Mesothelial cell of epicardium (in vitro differentiated cells): ENCODE measurements at regions not wholly inside any gene's neighbourhood (a gene's known extent, or its start where the extent isn't known, plus 50 kb on each side); places are given as distances from the start of the nearest gene placed in this dataset.

Experiments used
- DNase-seq, 2 experiments: peaks; one replicate each; pipeline ENCODE4 v3.0.0; 2021; ENCODE audit warnings: low spot score in 2 of 2; ENCODE audit not compliant: unreplicated experiment in 2 of 2
- H3K27ac Mint-ChIP-seq: 2 replicates; pipeline ENCODE4 v1.8.0; 2021; ENCODE audit warnings: mixed read lengths
- H3K27me3 Mint-ChIP-seq: 2 replicates; pipeline ENCODE4 v1.8.0; 2021; ENCODE audit warnings: low read depth, mixed read lengths
- H3K36me3 Mint-ChIP-seq: 2 replicates; pipeline ENCODE4 v1.8.0; 2021; ENCODE audit warnings: mixed read lengths
- H3K4me1 Mint-ChIP-seq: 2 replicates; pipeline ENCODE4 v1.8.0; 2021; ENCODE audit warnings: mixed read lengths
- H3K4me3 Mint-ChIP-seq: 2 replicates; pipeline ENCODE4 v1.8.0; 2021; ENCODE audit warnings: mild to moderate bottlenecking, moderate library complexity, mixed read lengths
- H3K9me3 Mint-ChIP-seq: 2 replicates; pipeline ENCODE4 v1.8.0; 2021; ENCODE audit warnings: mixed read lengths
- TF ChIP-seq, protein P1 (sequence below): fragments of 200-600 bp; sonication (generic); IDR thresholded peaks from one replicate; pipeline ENCODE4 v1.5.0; 2021; ENCODE audit warnings: antibody characterized with exemption; ENCODE audit not compliant: unreplicated experiment

DNA sequence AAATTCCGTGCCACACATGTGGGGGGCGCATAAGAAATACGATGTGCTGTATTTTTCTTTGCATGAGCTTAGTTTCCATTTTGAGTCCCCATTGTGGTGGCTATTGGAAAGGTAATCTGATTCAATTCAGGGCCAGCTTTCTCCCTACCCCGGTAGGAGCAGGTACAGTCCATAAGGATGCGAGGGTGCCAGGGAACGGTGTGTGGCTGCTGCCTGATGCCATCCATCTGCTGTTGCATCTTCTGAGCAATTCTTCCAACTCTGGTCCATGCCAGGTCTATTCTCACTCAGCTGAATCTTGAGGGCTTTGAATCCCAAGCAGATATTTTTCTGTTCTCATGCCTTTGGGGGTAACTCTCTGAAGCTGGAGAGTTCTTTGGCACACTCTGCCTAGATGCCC is 392.7 kb downstream of the AGTPBP1 start:
- Mint-ChIP-seq H3K27me3 (no peaks in the 10 kb centered on the region), H3K9me3 (peaks cover 12% of the 10 kb centered on the region), H3K27ac (no peak overlapping the region), H3K36me3 (no peaks in the 10 kb centered on the region), H3K4me3 (no peak overlapping the region), H3K4me1 (peaks cover 3% of the 10 kb centered on the region)
- DNase-seq: no peak
- TF ChIP-seq, protein P1, sequence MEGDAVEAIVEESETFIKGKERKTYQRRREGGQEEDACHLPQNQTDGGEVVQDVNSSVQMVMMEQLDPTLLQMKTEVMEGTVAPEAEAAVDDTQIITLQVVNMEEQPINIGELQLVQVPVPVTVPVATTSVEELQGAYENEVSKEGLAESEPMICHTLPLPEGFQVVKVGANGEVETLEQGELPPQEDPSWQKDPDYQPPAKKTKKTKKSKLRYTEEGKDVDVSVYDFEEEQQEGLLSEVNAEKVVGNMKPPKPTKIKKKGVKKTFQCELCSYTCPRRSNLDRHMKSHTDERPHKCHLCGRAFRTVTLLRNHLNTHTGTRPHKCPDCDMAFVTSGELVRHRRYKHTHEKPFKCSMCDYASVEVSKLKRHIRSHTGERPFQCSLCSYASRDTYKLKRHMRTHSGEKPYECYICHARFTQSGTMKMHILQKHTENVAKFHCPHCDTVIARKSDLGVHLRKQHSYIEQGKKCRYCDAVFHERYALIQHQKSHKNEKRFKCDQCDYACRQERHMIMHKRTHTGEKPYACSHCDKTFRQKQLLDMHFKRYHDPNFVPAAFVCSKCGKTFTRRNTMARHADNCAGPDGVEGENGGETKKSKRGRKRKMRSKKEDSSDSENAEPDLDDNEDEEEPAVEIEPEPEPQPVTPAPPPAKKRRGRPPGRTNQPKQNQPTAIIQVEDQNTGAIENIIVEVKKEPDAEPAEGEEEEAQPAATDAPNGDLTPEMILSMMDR: no peak

DNA sequence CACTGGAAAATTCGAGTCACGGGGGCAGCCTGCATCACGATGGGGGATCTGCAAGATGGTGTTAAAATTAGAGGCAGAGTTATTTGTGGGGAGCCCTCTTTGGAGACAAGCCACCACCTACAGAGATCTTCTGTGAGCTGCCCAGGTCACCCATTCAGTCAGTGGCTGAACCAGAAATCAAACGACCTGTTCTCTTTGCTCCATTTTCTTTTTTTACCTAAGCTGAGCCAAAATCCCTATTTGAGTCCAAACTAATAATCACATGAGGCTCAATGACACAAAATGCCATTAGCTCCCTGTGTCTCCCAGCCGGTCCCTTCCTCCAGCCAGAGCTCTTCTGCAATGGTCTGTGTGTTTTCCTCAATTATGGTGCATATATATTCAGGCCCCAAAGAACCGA is 394.2 kb downstream of the AGTPBP1 start:
- Mint-ChIP-seq H3K4me1 (peaks cover 3% of the 10 kb centered on the region), H3K9me3 (peaks cover 11% of the 10 kb centered on the region), H3K27ac (peak overlapping the region; percentile 74), H3K27me3 (peaks cover 2% of the 10 kb centered on the region), H3K36me3 (no peaks in the 10 kb centered on the region), H3K4me3 (no peak overlapping the region)
- TF ChIP-seq, protein P1: no peak
- no peak for DNase-seq

DNA sequence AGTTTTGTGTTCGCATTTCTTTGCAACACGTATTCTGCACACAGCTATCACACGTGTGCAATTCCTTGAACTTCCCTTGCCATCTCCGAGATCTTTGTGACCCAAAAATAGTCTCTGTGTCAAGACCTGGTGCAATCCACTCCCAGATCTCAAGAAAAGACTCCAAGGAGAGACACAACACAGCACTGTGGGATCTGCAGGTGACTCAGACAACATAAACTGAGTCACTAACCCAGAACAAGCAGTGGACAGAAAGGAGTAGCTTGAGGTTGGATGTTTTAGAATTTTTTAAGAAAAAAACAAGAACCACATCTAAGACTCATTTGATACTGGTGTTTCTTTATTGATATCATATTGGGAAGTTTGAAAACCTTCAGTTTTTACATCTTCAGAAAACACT is 396.9 kb downstream of the AGTPBP1 start:
- Mint-ChIP-seq H3K27ac (no peak overlapping the region), H3K9me3 (peaks cover 4% of the 10 kb centered on the region), H3K27me3 (peaks cover 2% of the 10 kb centered on the region), H3K4me1 (peaks cover 3% of the 10 kb centered on the region), H3K36me3 (no peaks in the 10 kb centered on the region), H3K4me3 (no peak overlapping the region)
- DNase-seq: no peak
- TF ChIP-seq, protein P1: no peak

DNA sequence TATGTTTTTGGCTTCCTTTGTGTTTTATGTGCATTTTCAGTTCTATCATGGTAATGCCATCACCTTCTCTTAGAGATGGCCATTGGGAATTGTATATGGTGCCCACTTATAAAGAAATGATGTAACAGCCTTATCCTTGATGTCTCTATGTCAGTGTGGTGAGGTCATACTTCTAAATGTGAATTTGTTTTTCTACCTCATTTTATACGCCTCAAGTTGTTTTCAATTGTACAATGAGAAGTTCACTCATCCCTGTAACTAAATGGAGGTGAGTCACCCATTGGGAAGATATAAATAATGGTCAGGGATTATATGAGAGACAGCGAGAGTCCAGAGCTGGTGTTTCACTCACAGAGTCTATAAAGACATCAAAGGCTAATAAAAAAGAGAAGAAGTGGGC is 402.4 kb downstream of the AGTPBP1 start:
- Mint-ChIP-seq H3K27ac (no peak overlapping the region), H3K4me1 (peaks cover 2% of the 10 kb centered on the region), H3K27me3 (peaks cover 2% of the 10 kb centered on the region), H3K36me3 (no peaks in the 10 kb centered on the region), H3K4me3 (no peak overlapping the region), H3K9me3 (peaks cover 3% of the 10 kb centered on the region)
- DNase-seq: no peak
- TF ChIP-seq, protein P1: no peak

DNA sequence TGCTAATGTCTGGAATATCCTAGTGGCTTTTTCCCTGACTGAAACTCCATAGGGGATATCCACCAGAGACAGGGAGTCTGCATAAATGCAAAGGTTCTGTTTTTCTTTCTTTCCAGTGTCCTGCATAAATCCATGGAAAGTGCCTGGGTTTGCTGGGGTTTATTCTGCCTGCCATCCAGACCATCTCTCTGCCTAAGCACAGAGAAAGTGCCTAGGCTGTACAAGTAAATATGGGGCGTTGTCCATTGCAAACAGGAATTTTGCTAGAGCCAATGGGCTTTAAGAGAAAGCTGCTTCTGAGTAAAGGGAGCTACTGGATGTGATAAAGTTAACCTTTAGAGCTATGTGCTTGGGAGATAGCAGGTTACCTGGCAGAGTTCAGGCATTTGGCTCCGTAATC is 407.5 kb downstream of the AGTPBP1 start:
- H3K9me3 Mint-ChIP-seq: peaks cover 5% of the 10 kb centered on the region
- TF ChIP-seq, protein P1: no peak
- no peak overlapping the region for H3K4me3 Mint-ChIP-seq
- no peak overlapping the region for H3K27ac Mint-ChIP-seq
- no peaks in the 10 kb centered on the region for H3K36me3 Mint-ChIP-seq
- H3K27me3 Mint-ChIP-seq: no peaks in the 10 kb centered on the region
- H3K4me1 Mint-ChIP-seq: peaks cover 6% of the 10 kb centered on the region
- DNase-seq: no peak

DNA sequence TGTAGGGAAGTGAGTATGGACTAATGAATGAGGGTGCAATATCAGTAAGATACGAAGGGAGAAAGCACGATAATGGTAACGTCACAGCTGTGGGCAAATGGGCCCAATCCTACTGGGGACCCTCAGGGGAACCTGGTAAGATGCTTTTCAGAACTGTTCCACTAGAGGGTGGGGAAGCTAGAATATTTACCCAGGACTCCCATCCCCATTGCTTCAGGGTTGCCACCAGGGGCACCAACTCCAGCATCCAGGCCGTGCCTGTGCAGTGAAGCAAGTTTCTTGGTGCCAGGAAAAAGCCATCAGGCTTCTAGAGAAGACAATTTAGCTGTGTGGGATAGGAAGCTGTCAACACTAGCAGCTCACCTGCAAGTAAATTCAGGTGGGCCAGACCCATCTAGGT is 409.3 kb downstream of the AGTPBP1 start:
- Mint-ChIP-seq H3K4me3 (no peak overlapping the region), H3K4me1 (peaks cover 6% of the 10 kb centered on the region)
- DNase-seq: no peak

More for the DNA sequence above, 409.3 kb downstream of the AGTPBP1 start:
- peaks cover 18% of the 10 kb centered on the region for H3K9me3 Mint-ChIP-seq
- no peak overlapping the region for H3K27ac Mint-ChIP-seq
- no peaks in the 10 kb centered on the region for H3K27me3 Mint-ChIP-seq
- TF ChIP-seq, protein P1: peak; percentile 25
- H3K36me3 Mint-ChIP-seq: no peaks in the 10 kb centered on the region
